ENCODE measurements at regions not wholly inside any gene's neighbourhood (a gene's known extent, or its start where the extent isn't known, plus 50 kb on each side); places are given as distances from the start of the nearest gene placed in this dataset.

GRCh38 chr21:26759731-26760130, 85.5 kb downstream of the ADAMTS1 start:
- TF ChIP-seq POLR2A (IDR thresholded peaks at IDR 0.05) (no peak), CTCF (IDR thresholded peaks at IDR 0.05) (no peak)

All from upper lobe of left lung (tissue), 4 donors.